Body of pancreas (tissue), 4 donors: ENCODE measurements at regions not wholly inside any gene's neighbourhood (a gene's known extent, or its start where the extent isn't known, plus 50 kb on each side); places are given as distances from the start of the nearest gene placed in this dataset.

Source experiments
- ATAC-seq: fragments of 150-250 bp; one replicate; pipeline ENCODE4 v1.9.1; 2016
- DNase-seq, 4 donors: peaks; one replicate each; pipeline ENCODE4 v3.0.0-alpha.2; 2019
- H3K27ac ChIP-seq, 4 donors: fragments of 200-600 bp; sonication (generic); 1 replicate in 3 of 4; 2 replicates in 1 of 4; pipeline versions ENCODE4 v1.5.1 to v1.6.1; 2016 to 2019; ENCODE audit warnings: mild to moderate bottlenecking in 1 of 4, mixed read lengths in 1 of 4, moderate library complexity in 1 of 4
- H3K27me3 ChIP-seq, 2 donors: fragments of 200-600 bp; sonication (generic); one replicate each; pipeline ENCODE4 v1.6.0; 2016; ENCODE audit warnings: mild to moderate bottlenecking in 1 of 2
- H3K36me3 ChIP-seq, 2 donors: fragments of 200-600 bp; sonication (generic); replicated peaks in 1 of 2; 2 replicates each; pipeline ENCODE4 v1.5.1; 2016; ENCODE audit warnings: low read depth in 2 of 2; ENCODE audit not compliant: insufficient read depth in 1 of 2
- H3K4me1 ChIP-seq: fragments of 200-600 bp; sonication (generic); one replicate; pipeline ENCODE4 v1.6.0; 2016
- H3K4me3 ChIP-seq, 2 donors: fragments of 200-600 bp; sonication (generic); 1 replicate in 1 of 2; 2 replicates in 1 of 2; pipeline ENCODE4 v1.5.1; 2016 to 2019
- H3K9me3 ChIP-seq, 3 donors: fragments of 200-600 bp; sonication (generic); 1 replicate in 2 of 3; 2 replicates in 1 of 3; pipeline ENCODE4 v1.5.1; 2016
- CTCF ChIP-seq, 7 experiments: fragments of 450-650 bp in 4 of 7; fragments of 200-600 bp in 3 of 7; sonication (generic) in 3 of 7; IDR thresholded peaks; one replicate each; pipeline ENCODE4 v1.5.1; 2016 to 2019; ENCODE audit warnings: antibody characterized with exemption in 7 of 7
- POLR2A ChIP-seq, 3 donors: fragments of 450-650 bp; IDR thresholded peaks; one replicate each; pipeline ENCODE4 v1.6.1; 2016; ENCODE audit warnings: antibody characterized with exemption in 3 of 3, mild to moderate bottlenecking in 2 of 3
- whole genome bisulfite sequencing, 2 donors: methylation state at CpG; one replicate each; pipeline ENCODE4 v1.1.5; 2017; 5-methylcytosine and 5-hydroxymethylcytosine counted together
- intact Hi-C: fragments of 100-400 bp; cut with DNase I; formaldehyde crosslinking; loops from one replicate; pipeline ENCODE4 v1.15.1; 2023

- Histone ChIP-seq H3K4me3 (no peak overlapping the region), H3K4me1 (no peaks in the 10 kb centered on the region), H3K27me3 (no peaks in the 10 kb centered on the region), H3K9me3 (peaks cover 0 to 8% (median 0%) of the 10 kb centered on the region in 3 donors), H3K36me3 (no peaks in the 10 kb centered on the region), H3K27ac (no peak overlapping the region)
- DNase-seq (no peak), ATAC-seq (no peak)
- intact Hi-C loops: no loop called here
- TF ChIP-seq POLR2A (IDR thresholded peaks at IDR 0.05) (no peak), CTCF (IDR thresholded peaks at IDR 0.05) (no peak)
These were observed 122.3 kb upstream of the CAMK1G start for GRCh38 chr1:209461168-209461567.

DNA sequence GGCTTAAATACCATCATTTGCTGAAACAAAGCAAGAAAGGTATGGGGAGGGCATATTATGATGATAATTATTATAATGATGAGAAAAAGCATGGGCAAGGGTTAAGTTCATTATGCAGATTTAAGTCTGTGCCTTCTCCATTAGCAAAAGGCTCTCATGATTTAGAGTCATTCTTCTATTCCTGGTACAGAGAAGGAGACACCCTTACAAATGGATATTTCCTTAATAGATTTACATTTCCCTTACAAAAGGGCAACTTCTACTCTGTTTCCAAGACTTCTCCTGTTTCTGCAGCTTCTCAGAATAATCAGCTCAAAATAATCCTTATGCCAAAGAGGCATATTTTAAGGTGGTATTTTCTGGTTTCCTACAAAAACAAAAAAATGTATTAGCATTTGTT lies 121.1 kb upstream of the CAMK1G start:
- Histone ChIP-seq H3K27me3 (no peaks in the 10 kb centered on the region), H3K4me1 (no peaks in the 10 kb centered on the region), H3K9me3 (peaks cover 0 to 8% (median 0%) of the 10 kb centered on the region in 3 donors), H3K4me3 (no peak overlapping the region), H3K27ac (no peak overlapping the region), H3K36me3 (no peaks in the 10 kb centered on the region)
- intact Hi-C loops: no loop called here
- DNase-seq (no peak), ATAC-seq (no peak)
- TF ChIP-seq POLR2A (IDR thresholded peaks at IDR 0.05) (no peak), CTCF (IDR thresholded peaks at IDR 0.05) (no peak)

DNA sequence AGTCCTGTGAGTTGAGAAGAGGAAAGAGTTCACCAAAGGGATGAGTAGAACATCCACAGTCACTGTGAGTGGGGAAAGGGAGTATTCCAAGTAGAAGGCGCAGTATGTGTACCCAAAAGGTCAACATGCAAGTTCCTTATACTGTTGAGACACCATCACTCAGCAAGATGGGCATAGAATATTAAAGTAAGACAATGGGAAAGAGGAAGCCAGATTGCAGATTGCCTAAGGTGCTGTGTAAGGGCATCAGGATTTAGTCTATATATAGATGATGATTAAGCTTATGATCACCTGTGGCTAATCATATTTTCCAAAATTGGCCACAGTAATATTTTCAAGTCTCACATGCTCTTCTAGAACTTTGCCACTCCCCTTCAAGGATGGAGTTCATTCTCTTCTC lies 120.1 kb upstream of the CAMK1G start:
- H3K27me3 ChIP-seq: no peaks in the 10 kb centered on the region
- no peak for DNase-seq
- WGBS, 2 donors: 77 to 92% methylated on average over 1 of the region's 1 CpG
- no peaks in the 10 kb centered on the region for H3K4me1 ChIP-seq
- no peaks in the 10 kb centered on the region for H3K36me3 ChIP-seq
- no peak overlapping the region for H3K27ac ChIP-seq
- TF ChIP-seq CTCF (IDR thresholded peaks at IDR 0.05) (no peak), POLR2A (IDR thresholded peaks at IDR 0.05) (no peak)
- H3K9me3 ChIP-seq: peaks cover 0 to 8% (median 0%) of the 10 kb centered on the region in 3 donors
- no peak for ATAC-seq
- H3K4me3 ChIP-seq: no peak overlapping the region
- intact Hi-C loops: no loop called here

- ATAC-seq: no peak
- Histone ChIP-seq H3K27ac (no peak overlapping the region), H3K27me3 (no peaks in the 10 kb centered on the region), H3K36me3 (no peaks in the 10 kb centered on the region), H3K4me3 (no peak overlapping the region), H3K4me1 (no peaks in the 10 kb centered on the region), H3K9me3 (no peaks in the 10 kb centered on the region)
- DNase-seq: no peak
- TF ChIP-seq CTCF (IDR thresholded peaks at IDR 0.05): no peak
- no peak for TF ChIP-seq POLR2A (IDR thresholded peaks at IDR 0.05)
- intact Hi-C loops: no loop called here
These were observed 110.5 kb upstream of the CAMK1G start for GRCh38 chr1:209473025-209473424.

DNA sequence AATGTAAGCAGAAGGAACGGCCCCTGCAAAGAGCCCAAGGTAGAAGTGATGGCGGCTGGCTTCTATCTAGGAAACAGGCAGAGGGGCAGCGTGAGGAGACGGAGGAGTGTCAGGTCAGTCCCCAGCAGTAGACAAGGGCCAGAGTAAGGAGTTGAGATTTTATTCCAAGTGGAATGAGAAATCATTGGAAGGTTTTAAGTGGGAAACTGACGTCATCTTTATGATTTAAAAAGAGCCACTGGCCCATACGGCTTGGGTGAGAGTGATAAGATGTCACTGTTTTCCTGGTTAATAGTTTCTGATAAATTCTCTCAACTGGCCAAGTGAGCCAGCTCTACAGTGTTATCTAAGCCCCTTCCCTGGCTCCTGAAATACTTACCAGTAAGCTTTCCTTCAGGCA lies 103.2 kb upstream of the CAMK1G start:
- Histone ChIP-seq H3K27ac (no peak overlapping the region), H3K9me3 (no peaks in the 10 kb centered on the region), H3K4me1 (no peaks in the 10 kb centered on the region), H3K36me3 (no peaks in the 10 kb centered on the region), H3K27me3 (no peaks in the 10 kb centered on the region), H3K4me3 (no peak overlapping the region)
- DNase-seq: no peak
- intact Hi-C loops: no loop called here
- WGBS, 2 donors: 76 to 83% methylated on average over 6 of the region's 6 CpGs
- ATAC-seq: no peak
- TF ChIP-seq POLR2A (IDR thresholded peaks at IDR 0.05): no peak
- TF ChIP-seq CTCF (IDR thresholded peaks at IDR 0.05): no peak
